Parathyroid adenoma (tissue), 2 donors: ENCODE measurements at regions not wholly inside any gene's neighbourhood (a gene's known extent, or its start where the extent isn't known, plus 50 kb on each side); places are given as distances from the start of the nearest gene placed in this dataset.

Experiments used
- H2AFZ ChIP-seq: fragments of 300-600 bp; sonication (generic); one replicate; pipeline ENCODE4 v1.7.0; 2017; ENCODE audit warnings: antibody characterized with exemption, mild to moderate bottlenecking
- H3K27ac ChIP-seq: fragments of 300-600 bp; sonication (generic); one replicate; pipeline ENCODE4 v1.7.0; 2017
- H3K27me3 ChIP-seq: fragments of 300-600 bp; sonication (generic); one replicate; pipeline ENCODE4 v1.7.0; 2017; ENCODE audit warnings: low read length; ENCODE audit not compliant: control insufficient read depth, insufficient read depth
- H3K36me3 ChIP-seq: fragments of 300-600 bp; sonication (generic); one replicate; pipeline ENCODE4 v1.7.0; 2017; ENCODE audit warnings: low read length; ENCODE audit not compliant: control insufficient read depth, insufficient read depth
- H3K4me1 ChIP-seq: fragments of 300-600 bp; sonication (generic); one replicate; pipeline ENCODE4 v1.7.0; 2017; ENCODE audit warnings: control low read depth
- H3K4me2 ChIP-seq: fragments of 300-600 bp; sonication (generic); one replicate; pipeline ENCODE4 v1.7.0; 2017; ENCODE audit warnings: low read length
- H3K4me3 ChIP-seq: fragments of 300-600 bp; sonication (generic); one replicate; pipeline ENCODE4 v1.7.0; 2017; ENCODE audit warnings: low read depth, low read length
- H3K79me2 ChIP-seq: fragments of 300-600 bp; sonication (generic); one replicate; pipeline ENCODE4 v1.7.0; 2017; ENCODE audit warnings: control low read depth
- H3K9ac ChIP-seq: fragments of 300-600 bp; sonication (generic); one replicate; pipeline ENCODE4 v1.7.0; 2017; ENCODE audit warnings: mild to moderate bottlenecking
- H3K9me3 ChIP-seq: fragments of 300-600 bp; sonication (generic); one replicate; pipeline ENCODE4 v1.7.0; 2017; ENCODE audit warnings: low read length; ENCODE audit not compliant: control insufficient read depth
- TF ChIP-seq, protein P1 (sequence below): fragments of 300-600 bp; sonication (generic); IDR thresholded peaks from one replicate; pipeline ENCODE4 v1.7.0; 2017; ENCODE audit warnings: antibody characterized with exemption, mild to moderate bottlenecking
- donor health status: primary hyperparathyroidism.

DNA sequence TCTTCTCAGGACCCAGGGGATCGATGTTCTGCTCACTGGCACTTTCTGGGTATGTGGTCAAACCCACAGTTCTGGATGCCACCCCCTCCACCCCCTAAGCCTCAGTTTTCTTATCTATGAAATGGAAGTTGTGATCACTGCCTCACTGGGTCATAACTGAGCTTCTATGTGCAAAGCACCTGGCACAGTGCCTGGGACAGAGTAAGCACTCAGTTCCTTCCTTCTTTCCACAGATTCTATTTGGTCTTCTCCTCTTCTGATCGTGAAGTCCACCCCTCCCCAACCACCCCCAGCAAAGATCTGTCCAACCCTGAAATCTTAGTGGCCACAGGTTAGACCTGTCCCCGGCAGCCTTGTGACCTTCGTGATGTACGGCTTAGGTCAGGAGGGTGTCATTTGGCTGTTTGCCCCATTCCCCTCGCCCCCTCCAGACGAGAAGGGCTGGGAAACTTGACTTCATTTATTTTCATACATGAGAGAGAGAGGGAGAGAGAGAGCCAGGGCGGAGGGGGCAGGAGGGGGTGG is 181.4 kb downstream of the FGF18 start:
- Histone ChIP-seq H3K27me3 (no peaks in the 10 kb centered on the region), H2AFZ (no peak overlapping the region), H3K4me3 (no peak overlapping the region), H3K9me3 (no peaks in the 10 kb centered on the region), H3K9ac (no peak overlapping the region), H3K36me3 (no peaks in the 10 kb centered on the region), H3K4me2 (no peak overlapping the region), H3K79me2 (no peaks in the 10 kb centered on the region), H3K4me1 (no peaks in the 10 kb centered on the region), H3K27ac (no peak overlapping the region)
- TF ChIP-seq, protein P1, sequence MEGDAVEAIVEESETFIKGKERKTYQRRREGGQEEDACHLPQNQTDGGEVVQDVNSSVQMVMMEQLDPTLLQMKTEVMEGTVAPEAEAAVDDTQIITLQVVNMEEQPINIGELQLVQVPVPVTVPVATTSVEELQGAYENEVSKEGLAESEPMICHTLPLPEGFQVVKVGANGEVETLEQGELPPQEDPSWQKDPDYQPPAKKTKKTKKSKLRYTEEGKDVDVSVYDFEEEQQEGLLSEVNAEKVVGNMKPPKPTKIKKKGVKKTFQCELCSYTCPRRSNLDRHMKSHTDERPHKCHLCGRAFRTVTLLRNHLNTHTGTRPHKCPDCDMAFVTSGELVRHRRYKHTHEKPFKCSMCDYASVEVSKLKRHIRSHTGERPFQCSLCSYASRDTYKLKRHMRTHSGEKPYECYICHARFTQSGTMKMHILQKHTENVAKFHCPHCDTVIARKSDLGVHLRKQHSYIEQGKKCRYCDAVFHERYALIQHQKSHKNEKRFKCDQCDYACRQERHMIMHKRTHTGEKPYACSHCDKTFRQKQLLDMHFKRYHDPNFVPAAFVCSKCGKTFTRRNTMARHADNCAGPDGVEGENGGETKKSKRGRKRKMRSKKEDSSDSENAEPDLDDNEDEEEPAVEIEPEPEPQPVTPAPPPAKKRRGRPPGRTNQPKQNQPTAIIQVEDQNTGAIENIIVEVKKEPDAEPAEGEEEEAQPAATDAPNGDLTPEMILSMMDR, result no peak

DNA sequence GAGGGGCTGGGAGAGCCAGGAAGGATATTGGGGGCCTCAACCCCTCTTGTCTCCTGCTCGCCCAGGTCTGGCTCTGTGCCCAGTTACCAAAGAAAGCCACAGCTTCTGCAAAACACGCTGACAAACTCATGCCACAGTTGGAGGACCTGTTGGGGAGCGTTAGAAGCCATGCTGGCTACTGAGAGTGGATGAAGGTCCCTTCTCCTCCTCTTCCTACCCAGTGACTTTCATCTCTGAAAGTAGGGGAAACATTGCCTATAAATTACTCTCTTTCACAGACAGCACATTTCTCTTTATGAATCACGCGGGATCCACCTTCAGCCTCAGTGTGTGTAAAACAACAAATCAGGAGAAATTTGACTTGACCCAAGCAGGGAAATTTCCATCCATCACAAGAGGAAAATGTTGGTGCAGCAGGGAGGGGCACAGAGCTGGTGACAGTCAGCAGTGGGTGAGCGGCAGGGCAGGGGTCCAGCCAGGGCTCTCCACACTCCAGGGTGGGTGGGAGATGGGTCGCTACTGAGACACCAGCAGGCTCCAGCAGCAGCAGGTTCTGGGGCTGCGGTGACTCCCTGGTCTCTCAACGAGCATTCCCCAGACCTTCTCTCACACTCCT is 181.9 kb downstream of the FGF18 start:
- Histone ChIP-seq H3K36me3 (no peaks in the 10 kb centered on the region), H3K79me2 (no peaks in the 10 kb centered on the region), H3K4me2 (no peak overlapping the region), H3K4me3 (no peak overlapping the region), H3K27me3 (no peaks in the 10 kb centered on the region), H3K9me3 (no peaks in the 10 kb centered on the region), H2AFZ (no peak overlapping the region), H3K4me1 (no peaks in the 10 kb centered on the region), H3K9ac (no peak overlapping the region), H3K27ac (no peak overlapping the region)
- TF ChIP-seq, protein P1, result no peak

DNA sequence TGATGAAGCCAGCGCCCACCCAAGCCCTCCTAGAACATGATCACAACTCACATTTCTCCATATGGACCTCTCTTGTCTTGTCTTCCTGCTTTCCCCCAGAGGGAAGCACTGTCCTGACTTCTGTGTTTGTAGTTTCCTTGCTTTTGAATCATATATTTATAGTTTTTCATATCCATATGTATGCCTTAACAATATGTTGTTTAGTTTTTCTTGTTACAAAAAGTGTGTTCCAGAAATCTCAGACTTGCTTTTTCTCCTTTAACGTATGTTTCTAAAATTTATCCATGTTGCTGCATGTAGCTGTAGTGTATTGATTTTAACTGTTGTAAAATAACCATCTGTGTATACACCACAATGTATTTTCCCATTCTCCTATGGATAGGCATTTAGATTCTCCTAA is 182.0 kb upstream of the SMIM23 start:
- Histone ChIP-seq H3K27me3 (no peaks in the 10 kb centered on the region), H3K9ac (no peak overlapping the region), H3K4me1 (no peaks in the 10 kb centered on the region), H3K4me2 (no peak overlapping the region), H3K79me2 (no peaks in the 10 kb centered on the region), H3K36me3 (no peaks in the 10 kb centered on the region), H2AFZ (no peak overlapping the region), H3K4me3 (no peak overlapping the region), H3K9me3 (no peaks in the 10 kb centered on the region), H3K27ac (no peak overlapping the region)
- TF ChIP-seq, protein P1, result no peak

DNA sequence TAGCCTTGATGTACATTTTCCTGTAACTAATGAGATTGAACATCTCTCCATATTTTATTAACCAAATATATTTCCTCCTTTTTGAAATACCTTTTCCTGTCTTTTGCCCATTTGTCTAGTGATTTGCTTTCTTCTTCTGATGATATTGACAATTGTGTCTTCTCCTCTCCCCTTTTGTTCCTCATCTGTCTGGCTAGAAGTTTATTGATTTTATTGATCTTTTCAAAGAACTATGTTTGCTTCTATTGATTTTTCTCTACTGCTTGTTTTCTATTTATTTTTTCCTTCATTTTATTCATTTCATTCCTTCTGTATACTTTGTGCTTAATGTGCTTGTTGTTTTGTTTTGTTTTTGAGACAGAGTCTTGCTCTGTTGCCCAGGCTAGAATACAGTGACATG is 181.4 kb upstream of the SMIM23 start:
- no peaks in the 10 kb centered on the region for H3K4me1 ChIP-seq
- no peak overlapping the region for H3K9ac ChIP-seq
- no peaks in the 10 kb centered on the region for H3K27me3 ChIP-seq
- H3K36me3 ChIP-seq, result no peaks in the 10 kb centered on the region
- H2AFZ ChIP-seq, result no peak overlapping the region
- H3K27ac ChIP-seq, result no peak overlapping the region
- TF ChIP-seq, protein P1, result no peak
- H3K9me3 ChIP-seq, result no peaks in the 10 kb centered on the region
- H3K4me3 ChIP-seq, result no peak overlapping the region
- H3K4me2 ChIP-seq, result no peak overlapping the region
- no peaks in the 10 kb centered on the region for H3K79me2 ChIP-seq

DNA sequence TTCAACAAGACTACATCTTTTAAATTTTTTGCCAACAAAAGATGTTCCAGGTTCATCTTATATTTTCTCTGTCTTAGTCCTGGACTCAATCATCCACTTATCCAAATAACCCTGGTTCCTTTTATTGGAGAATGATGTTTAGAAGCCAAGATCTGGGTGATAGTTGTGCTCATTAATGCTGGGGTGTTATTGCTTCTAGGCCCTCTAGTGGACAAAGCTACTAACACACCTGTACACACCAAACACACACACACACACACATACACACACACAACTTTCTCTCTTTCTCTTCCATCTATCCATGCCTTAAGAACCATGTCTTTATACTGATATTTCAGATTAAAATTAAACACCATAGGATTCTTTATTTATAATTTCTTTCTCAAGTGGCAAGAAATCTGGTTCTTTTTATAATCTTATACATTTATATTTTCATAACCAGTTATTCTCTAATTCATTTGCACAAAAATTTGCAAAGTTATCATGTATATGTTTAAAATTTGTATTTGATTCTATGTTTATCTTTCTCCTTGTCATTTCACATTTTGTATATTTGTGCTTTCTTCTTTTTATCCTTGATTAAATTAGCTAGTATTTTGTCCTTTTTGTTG is 179.1 kb upstream of the SMIM23 start:
- no peak overlapping the region for H3K27ac ChIP-seq
- no peaks in the 10 kb centered on the region for H3K36me3 ChIP-seq
- TF ChIP-seq, protein P1, result no peak
- no peak overlapping the region for H3K4me2 ChIP-seq
- H3K9me3 ChIP-seq, result no peaks in the 10 kb centered on the region
- no peak overlapping the region for H2AFZ ChIP-seq
- H3K4me3 ChIP-seq, result no peak overlapping the region
- no peaks in the 10 kb centered on the region for H3K79me2 ChIP-seq
- H3K4me1 ChIP-seq, result no peaks in the 10 kb centered on the region
- H3K27me3 ChIP-seq, result no peaks in the 10 kb centered on the region
- no peak overlapping the region for H3K9ac ChIP-seq
